ENCODE measurements at regions not wholly inside any gene's neighbourhood (a gene's known extent, or its start where the extent isn't known, plus 50 kb on each side); places are given as distances from the start of the nearest gene placed in this dataset.

GRCh38 chr2:13876491-13877037 lies 756.0 kb upstream of the LRATD1 start (continued):
- no peak for TF ChIP-seq RORB (CRISPR knock-in tag; IDR thresholded peaks at IDR 0.05)

- H3K4me1 Mint-ChIP-seq: no peaks in the 10 kb centered on the region
- no peaks in the 10 kb centered on the region for H3K36me3 Mint-ChIP-seq
- H3K9me3 Mint-ChIP-seq: no peaks in the 10 kb centered on the region
- ATAC-seq (no peak), DNase-seq (ENCODE audit: low spot score) (no peak)
- TF ChIP-seq ZBTB43 (CRISPR knock-in tag; IDR thresholded peaks at IDR 0.05): no peak
- TF ChIP-seq SP1 (CRISPR knock-in tag; conservative IDR thresholded peaks at IDR 0.05): no peak
- no peak for TF ChIP-seq FOXP1 (CRISPR knock-in tag; IDR thresholded peaks at IDR 0.05; ENCODE audit: borderline replicate concordance)
- TF ChIP-seq ESRRA (CRISPR knock-in tag; IDR thresholded peaks at IDR 0.05; ENCODE audit: borderline replicate concordance): no peak
- no peak for TF ChIP-seq NR1H2 (CRISPR knock-in tag; IDR thresholded peaks at IDR 0.05)
- no peak for TF ChIP-seq ZNF396 (CRISPR knock-in tag; IDR thresholded peaks at IDR 0.05; ENCODE audit: borderline replicate concordance)
- no peak for TF ChIP-seq ZNF532 (CRISPR knock-in tag; IDR thresholded peaks at IDR 0.05; ENCODE audit: borderline replicate concordance)
- TF ChIP-seq ZNF232 (CRISPR knock-in tag; IDR thresholded peaks at IDR 0.05): no peak
- TF ChIP-seq NFE2L1 (CRISPR knock-in tag; IDR thresholded peaks at IDR 0.05): no peak
- TF ChIP-seq TEAD4 (CRISPR knock-in tag; IDR thresholded peaks at IDR 0.05): no peak
- TF ChIP-seq OVOL2 (CRISPR knock-in tag; IDR thresholded peaks at IDR 0.05; ENCODE audit: borderline replicate concordance): no peak
- no peak for TF ChIP-seq MAX (CRISPR knock-in tag; IDR thresholded peaks at IDR 0.05)
- TF ChIP-seq IRF2 (CRISPR knock-in tag; IDR thresholded peaks at IDR 0.05; ENCODE audit: borderline replicate concordance, low read depth): no peak
- TF ChIP-seq TCF7 (CRISPR knock-in tag; IDR thresholded peaks at IDR 0.05; ENCODE audit: low read depth): no peak
- TF ChIP-seq ZNF281 (CRISPR knock-in tag; IDR thresholded peaks at IDR 0.05): no peak
- TF ChIP-seq, protein P1, sequence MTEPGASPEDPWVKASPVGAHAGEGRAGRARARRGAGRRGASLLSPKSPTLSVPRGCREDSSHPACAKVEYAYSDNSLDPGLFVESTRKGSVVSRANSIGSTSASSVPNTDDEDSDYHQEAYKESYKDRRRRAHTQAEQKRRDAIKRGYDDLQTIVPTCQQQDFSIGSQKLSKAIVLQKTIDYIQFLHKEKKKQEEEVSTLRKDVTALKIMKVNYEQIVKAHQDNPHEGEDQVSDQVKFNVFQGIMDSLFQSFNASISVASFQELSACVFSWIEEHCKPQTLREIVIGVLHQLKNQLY (CRISPR knock-in tag; IDR thresholded peaks at IDR 0.05): no peak
- TF ChIP-seq ETV6 (CRISPR knock-in tag; IDR thresholded peaks at IDR 0.05): no peak
- no peak for TF ChIP-seq ZNF121 (CRISPR knock-in tag; IDR thresholded peaks at IDR 0.05)
- TF ChIP-seq SMAD4 (CRISPR knock-in tag; IDR thresholded peaks at IDR 0.05): no peak
- no peak for TF ChIP-seq JAZF1 (CRISPR knock-in tag; IDR thresholded peaks at IDR 0.05)
- no peak overlapping the region for H3K4me3 Mint-ChIP-seq
- ChIA-PET POLR2A (no interaction called here), CTCF (no interaction called here)
- no peak overlapping the region for H3K27ac Mint-ChIP-seq
- no peaks in the 10 kb centered on the region for H3K27me3 Mint-ChIP-seq (ENCODE audit: low read depth)
These were observed 754.9 kb upstream of the LRATD1 start for GRCh38 chr2:13877571-13877970.

Data from WTC11 (cell line).